GM13977 (cell line): ENCODE measurements at regions not wholly inside any gene's neighbourhood (a gene's known extent, or its start where the extent isn't known, plus 50 kb on each side); places are given as distances from the start of the nearest gene placed in this dataset.

Experiments
- DNase-seq: peaks from one replicate; pipeline ENCODE4 v3.0.0; 2012; ENCODE audit warnings: low spot score
- in situ Hi-C: fragments of 300-500 bp; cut with MboI; formaldehyde crosslinking; loops from one replicate; pipeline ENCODE4 v1.12.0; 2022; ENCODE audit warnings: low sequenced_read_pairs, low pct_unique_long_range_greater_than_20kb, mixed read lengths, inconsistent platforms; ENCODE audit not compliant: unreplicated experiment
- TF ChIP-seq, protein P1 (sequence below): IDR thresholded peaks from 2 replicates; pipeline ENCODE4 v1.5.1; 2012; ENCODE audit warnings: mild to moderate bottlenecking, control low read depth; ENCODE audit not compliant: insufficient read depth; ENCODE audit errors: extremely low read depth, missing control alignments

DNA sequence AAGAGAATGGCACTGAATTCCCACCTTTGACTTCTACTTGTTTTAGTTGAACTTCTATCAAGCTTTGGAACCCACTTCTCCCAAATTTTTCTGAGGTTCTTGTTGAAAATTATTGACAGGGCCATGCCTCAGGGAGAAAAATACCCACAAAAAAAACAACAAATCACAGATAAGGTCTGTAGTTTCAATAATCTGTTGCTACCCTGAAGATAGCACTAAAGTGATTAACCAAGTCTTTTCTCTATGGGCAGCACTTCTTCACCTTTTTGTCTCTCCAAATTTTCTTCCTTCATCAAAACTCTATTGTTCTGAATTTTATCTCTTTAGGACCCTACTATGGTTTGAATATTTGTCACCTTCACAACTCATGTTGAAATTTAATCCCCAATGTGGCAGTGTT is 154.3 kb upstream of the FGF10 start:
- DNase-seq, result no peak
- TF ChIP-seq, protein P1, sequence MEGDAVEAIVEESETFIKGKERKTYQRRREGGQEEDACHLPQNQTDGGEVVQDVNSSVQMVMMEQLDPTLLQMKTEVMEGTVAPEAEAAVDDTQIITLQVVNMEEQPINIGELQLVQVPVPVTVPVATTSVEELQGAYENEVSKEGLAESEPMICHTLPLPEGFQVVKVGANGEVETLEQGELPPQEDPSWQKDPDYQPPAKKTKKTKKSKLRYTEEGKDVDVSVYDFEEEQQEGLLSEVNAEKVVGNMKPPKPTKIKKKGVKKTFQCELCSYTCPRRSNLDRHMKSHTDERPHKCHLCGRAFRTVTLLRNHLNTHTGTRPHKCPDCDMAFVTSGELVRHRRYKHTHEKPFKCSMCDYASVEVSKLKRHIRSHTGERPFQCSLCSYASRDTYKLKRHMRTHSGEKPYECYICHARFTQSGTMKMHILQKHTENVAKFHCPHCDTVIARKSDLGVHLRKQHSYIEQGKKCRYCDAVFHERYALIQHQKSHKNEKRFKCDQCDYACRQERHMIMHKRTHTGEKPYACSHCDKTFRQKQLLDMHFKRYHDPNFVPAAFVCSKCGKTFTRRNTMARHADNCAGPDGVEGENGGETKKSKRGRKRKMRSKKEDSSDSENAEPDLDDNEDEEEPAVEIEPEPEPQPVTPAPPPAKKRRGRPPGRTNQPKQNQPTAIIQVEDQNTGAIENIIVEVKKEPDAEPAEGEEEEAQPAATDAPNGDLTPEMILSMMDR, result no peak
- in situ Hi-C loops, result loop anchor here (25.0 kb wide), 1 partner anchor 244 kb away; no protein-coding TSS in a partner anchor

DNA sequence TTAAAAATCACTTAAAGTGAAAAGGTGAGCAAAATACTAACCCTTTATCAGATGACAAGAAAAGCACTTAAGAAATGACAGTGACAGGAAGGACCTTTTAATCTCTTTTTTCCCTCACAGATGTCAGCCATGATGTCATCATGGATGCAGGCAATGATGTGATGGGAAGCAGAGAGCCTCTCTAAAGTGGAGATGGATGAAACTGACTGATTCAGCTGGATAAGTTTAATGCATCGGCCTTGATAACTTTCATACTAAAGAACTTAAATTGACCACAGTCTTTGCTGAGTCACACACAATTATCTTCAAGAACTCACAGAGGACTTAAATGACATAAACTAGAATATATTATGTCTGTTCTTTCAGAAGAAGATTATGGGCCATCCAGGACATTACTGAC is 153.2 kb upstream of the FGF10 start:
- DNase-seq, result no peak
- TF ChIP-seq, protein P1, result no peak
- in situ Hi-C loops, result loop anchor here (25.0 kb wide), 1 partner anchor 245 kb away; no protein-coding TSS in a partner anchor

DNA sequence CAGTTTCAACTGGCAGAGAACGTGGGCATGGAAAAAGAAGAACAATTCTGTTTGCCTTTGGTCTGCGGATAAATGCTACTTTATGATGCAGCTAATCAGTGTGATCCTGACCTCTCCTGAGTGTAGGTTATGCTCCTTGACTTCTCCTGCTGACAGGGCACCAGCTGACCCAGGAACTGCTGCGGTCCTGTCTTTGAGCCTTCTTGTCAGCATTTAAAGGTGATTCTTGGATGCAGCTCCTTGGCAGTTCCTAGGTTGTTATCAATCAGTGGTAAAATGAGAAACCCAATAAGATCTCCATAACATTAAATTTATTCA is 150.3 kb upstream of the FGF10 start:
- TF ChIP-seq, protein P1, result no peak
- in situ Hi-C loops, result loop anchor here (25.0 kb wide), 1 partner anchor 248 kb away; no protein-coding TSS in a partner anchor
- no peak for DNase-seq

DNA sequence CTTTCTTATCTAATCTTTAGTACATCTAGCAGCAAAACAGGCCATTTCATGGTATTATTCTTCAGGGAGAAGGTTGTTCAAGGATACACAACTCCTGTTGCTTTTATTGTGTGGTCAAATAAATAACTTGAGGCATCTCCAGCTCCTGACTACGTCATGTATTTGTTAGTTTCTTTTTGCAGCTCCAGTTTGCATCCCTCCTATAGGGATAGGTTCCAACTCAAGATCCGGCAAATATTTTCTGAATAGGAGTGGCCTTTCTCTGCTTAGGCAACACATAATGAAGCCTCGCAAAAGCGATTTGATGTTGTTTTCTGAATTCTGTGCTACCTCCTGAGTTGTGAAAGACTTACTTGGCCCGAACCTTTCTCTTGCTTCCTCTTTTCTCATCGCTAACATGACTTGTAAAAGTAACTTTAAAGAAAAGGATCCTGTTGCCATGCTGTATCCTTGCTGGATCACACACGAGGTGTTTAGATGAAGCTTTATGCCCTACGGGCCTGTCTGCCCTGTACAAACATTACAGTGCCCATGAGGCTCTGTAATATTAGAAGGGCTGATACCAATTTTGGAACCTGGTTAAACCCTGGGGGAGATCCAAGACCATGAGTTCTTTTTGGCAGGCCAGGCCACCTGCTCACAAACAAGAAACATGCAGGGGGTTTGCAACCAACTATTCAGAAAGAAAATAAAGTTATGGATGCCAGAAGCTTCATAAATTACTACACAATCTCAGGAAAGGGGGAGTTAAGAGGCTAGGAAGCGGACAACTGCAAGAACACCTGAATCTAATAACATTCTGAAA is 149.8 kb upstream of the FGF10 start:
- in situ Hi-C loops, result loop anchor here (25.0 kb wide), 1 partner anchor 248 kb away; no protein-coding TSS in a partner anchor
- TF ChIP-seq, protein P1, result no peak
- DNase-seq, result no peak

DNA sequence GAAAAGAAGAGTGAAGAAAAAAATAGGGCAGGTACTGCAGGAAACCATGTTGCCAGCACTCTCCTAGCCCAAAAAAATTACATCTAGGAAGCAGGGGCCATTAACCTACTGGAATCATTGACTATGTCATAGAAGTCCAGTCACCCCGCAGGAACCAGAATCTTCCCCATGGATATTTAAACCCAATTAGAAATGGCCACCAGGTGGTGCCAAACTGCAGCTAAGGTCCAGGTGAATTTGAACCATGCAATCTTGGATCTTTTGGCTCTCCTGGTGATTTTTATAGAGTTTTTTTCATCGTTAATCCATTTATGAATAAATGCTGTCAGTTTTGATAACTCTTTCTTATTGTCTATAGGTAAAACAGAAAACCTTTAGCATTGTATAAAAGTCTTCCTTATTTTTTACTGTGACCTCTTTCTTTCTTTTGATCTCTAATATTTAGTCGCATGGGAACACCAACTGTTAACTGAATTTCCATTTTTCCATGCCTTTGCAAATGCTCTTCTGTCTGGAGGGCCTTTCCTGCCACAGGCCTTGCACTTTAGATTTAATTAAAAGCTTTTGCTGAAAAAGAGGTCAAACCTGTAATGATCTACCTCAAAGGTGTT is 147.5 kb upstream of the FGF10 start:
- peak; percentile 27 for DNase-seq
- TF ChIP-seq, protein P1, result peak; percentile 70
- in situ Hi-C loops, result loop anchor here (25.0 kb wide), 1 partner anchor 251 kb away; no protein-coding TSS in a partner anchor

DNA sequence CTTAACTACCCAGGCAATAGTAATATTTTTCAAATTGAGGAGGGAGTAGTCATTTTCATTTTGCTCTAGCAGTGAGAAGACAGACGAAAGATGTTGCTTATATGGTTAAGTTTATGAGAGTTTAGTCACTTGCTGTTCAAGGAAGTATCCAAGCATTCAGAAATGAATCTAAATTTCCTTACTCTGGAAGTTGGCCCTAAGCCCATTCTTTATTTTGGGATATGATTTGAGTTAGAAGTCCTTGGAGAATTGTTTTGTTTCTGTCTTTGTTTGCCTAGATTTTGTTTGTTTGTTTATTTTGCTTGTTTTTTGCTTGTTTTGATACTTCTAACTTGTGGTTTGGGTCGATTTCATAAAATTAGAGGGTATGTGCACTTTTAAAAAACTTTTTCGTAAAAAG is 146.4 kb upstream of the FGF10 start:
- DNase-seq, result no peak
- TF ChIP-seq, protein P1, result no peak
- in situ Hi-C loops, result loop anchor here (25.0 kb wide), 1 partner anchor 252 kb away; no protein-coding TSS in a partner anchor
